ENCODE measurements at regions not wholly inside any gene's neighbourhood (a gene's known extent, or its start where the extent isn't known, plus 50 kb on each side); places are given as distances from the start of the nearest gene placed in this dataset.

DNA sequence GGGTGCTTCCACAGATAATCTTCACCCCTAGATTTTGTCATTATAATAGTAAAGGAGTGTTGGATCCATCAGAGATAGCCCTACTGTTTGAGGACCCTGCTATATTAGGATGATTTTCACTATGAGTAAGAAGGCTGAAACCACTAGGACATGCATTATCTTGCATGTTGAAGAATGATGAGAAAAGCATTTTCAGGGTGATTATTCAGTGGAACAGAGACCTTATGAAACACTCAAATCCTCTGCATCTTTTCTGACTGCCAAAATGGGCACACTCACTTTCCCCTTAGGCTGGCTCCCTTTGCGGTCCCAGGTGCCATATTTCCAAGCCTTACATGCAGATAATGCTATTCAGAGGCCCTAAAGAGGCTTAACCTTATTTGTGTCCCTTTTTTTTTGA lies 296.9 kb downstream of the RND3 start:
- TF ChIP-seq, protein P1, sequence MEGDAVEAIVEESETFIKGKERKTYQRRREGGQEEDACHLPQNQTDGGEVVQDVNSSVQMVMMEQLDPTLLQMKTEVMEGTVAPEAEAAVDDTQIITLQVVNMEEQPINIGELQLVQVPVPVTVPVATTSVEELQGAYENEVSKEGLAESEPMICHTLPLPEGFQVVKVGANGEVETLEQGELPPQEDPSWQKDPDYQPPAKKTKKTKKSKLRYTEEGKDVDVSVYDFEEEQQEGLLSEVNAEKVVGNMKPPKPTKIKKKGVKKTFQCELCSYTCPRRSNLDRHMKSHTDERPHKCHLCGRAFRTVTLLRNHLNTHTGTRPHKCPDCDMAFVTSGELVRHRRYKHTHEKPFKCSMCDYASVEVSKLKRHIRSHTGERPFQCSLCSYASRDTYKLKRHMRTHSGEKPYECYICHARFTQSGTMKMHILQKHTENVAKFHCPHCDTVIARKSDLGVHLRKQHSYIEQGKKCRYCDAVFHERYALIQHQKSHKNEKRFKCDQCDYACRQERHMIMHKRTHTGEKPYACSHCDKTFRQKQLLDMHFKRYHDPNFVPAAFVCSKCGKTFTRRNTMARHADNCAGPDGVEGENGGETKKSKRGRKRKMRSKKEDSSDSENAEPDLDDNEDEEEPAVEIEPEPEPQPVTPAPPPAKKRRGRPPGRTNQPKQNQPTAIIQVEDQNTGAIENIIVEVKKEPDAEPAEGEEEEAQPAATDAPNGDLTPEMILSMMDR (conservative IDR thresholded peaks at IDR 0.05) = no peak
- Histone ChIP-seq H3K4me2 (ENCODE audit: insufficient read depth, insufficient read length, low read length) (no peak overlapping the region), H3T11ph (ENCODE audit: low read length) (no peak overlapping the region), H3K14ac (ENCODE audit: insufficient read depth, low read length) (no peak overlapping the region), H3K56ac (ENCODE audit: insufficient read length, low read depth, low read length) (no peak overlapping the region), H2BK20ac (ENCODE audit: low read depth, low read length, poor library complexity, severe bottlenecking) (no peak overlapping the region), H3K18ac (ENCODE audit: insufficient read length, low read depth, low read length) (no peak overlapping the region), H3K79me2 (ENCODE audit: insufficient read depth, low read length) (no peaks in the 10 kb centered on the region), H2BK12ac (ENCODE audit: insufficient read length, low read depth, low read length) (no peak overlapping the region), H4K5ac (ENCODE audit: insufficient read length, low read depth, low read length) (no peak overlapping the region), H4K8ac (replicated peaks; ENCODE audit: insufficient read length, low read depth, low read length) (no peak overlapping the region), H2AK5ac (ENCODE audit: insufficient read length, low read length) (no peak overlapping the region), H2BK15ac (ENCODE audit: low read depth, low read length) (no peak overlapping the region), H3K4ac (ENCODE audit: low read depth, low read length) (no peak overlapping the region), H4K91ac (ENCODE audit: insufficient read length, low read depth, low read length) (no peak overlapping the region), H4K20me1 (ENCODE audit: control insufficient read depth, insufficient read depth, insufficient read length) (no peaks in the 10 kb centered on the region), H3K27me3 (ENCODE audit: insufficient read depth, low read length) (no peaks in the 10 kb centered on the region), H2BK5ac (ENCODE audit: insufficient read length, low read length) (no peak overlapping the region), H3K4me1 (ENCODE audit: insufficient read depth, low read length) (no peaks in the 10 kb centered on the region), H3K79me1 (ENCODE audit: insufficient read depth, low read depth, low read length, poor library complexity, severe bottlenecking) (no peaks in the 10 kb centered on the region), H2AFZ (ENCODE audit: low read length) (no peak overlapping the region), H3K27ac (ENCODE audit: insufficient read length, low read depth, low read length) (no peak overlapping the region), H2BK120ac (ENCODE audit: low read depth, low read length, poor library complexity, severe bottlenecking) (no peak overlapping the region), H3K23me2 (ENCODE audit: insufficient read length, low read depth, low read length, poor library complexity, severe bottlenecking) (no peaks in the 10 kb centered on the region), H3K23ac (ENCODE audit: insufficient read length, low read depth, low read length) (no peak overlapping the region), H3K9me3 (ENCODE audit: control insufficient read depth, low read depth, low read length) (no peaks in the 10 kb centered on the region), H3K9ac (ENCODE audit: extremely low read depth, insufficient read length, low read length) (no peak overlapping the region)
- peaks cover 0 to 5% of the 10 kb centered on the region in 2 experiments; a peak in 1 of 4 replicates for H3K4me1 Mint-ChIP-seq
- H3K27ac Mint-ChIP-seq = no peak overlapping the region
- DNase-seq = no peak
- no peaks in the 10 kb centered on the region; a peak in 1 of 5 replicates for H3K9me3 Mint-ChIP-seq
- H3K4me3 Mint-ChIP-seq = no peak overlapping the region
- H3K27me3 Mint-ChIP-seq (ENCODE audit: low read depth) = no peaks in the 10 kb centered on the region
- no CpG with 5 or more reads among the region's 1 CpG for WGBS (ENCODE audit: extremely low coverage, insufficient read length, low lambda C conversion rate)
- no peaks in the 10 kb centered on the region; a peak in 1 of 7 replicates for H3K36me3 Mint-ChIP-seq (ENCODE audit: insufficient read depth in 1 of 3, low read depth in 3 of 3)
